C4-2B (cell line): ENCODE measurements at regions not wholly inside any gene's neighbourhood (a gene's known extent, or its start where the extent isn't known, plus 50 kb on each side); places are given as distances from the start of the nearest gene placed in this dataset.

Experiments
- H3K27ac ChIP-seq: fragments of 450-650 bp; 2 replicates; pipeline ENCODE4 v1.5.1; 2017
- ZFX ChIP-seq: fragments of 450-650 bp; IDR thresholded peaks from 2 replicates; pipeline ENCODE4 v1.6.1; 2017
- TF ChIP-seq, protein P1 (sequence below): fragments of 450-650 bp; conservative IDR thresholded peaks from 2 replicates; pipeline ENCODE4 v1.5.1; 2017; ENCODE audit warnings: mild to moderate bottlenecking

DNA sequence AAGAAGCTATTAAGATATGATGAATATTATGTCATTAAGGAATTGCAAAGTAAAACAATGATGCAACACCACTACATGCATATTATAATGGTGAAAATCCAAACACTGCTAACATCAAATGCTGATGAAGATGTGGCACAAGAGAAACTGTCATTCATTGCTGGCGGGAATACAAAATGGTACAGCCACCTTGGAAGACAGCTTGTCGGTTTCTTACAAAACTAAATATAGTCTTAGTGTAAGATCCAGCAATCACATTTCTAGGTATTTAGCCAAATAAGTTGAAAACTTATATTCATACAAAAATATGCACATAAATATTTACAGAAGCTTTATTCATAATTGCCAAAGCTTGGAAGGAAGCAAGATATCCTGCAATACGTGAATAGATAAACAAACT lies 114.9 kb upstream of the EDNRB start:
- H3K27ac ChIP-seq: no peak overlapping the region
- TF ChIP-seq, protein P1, sequence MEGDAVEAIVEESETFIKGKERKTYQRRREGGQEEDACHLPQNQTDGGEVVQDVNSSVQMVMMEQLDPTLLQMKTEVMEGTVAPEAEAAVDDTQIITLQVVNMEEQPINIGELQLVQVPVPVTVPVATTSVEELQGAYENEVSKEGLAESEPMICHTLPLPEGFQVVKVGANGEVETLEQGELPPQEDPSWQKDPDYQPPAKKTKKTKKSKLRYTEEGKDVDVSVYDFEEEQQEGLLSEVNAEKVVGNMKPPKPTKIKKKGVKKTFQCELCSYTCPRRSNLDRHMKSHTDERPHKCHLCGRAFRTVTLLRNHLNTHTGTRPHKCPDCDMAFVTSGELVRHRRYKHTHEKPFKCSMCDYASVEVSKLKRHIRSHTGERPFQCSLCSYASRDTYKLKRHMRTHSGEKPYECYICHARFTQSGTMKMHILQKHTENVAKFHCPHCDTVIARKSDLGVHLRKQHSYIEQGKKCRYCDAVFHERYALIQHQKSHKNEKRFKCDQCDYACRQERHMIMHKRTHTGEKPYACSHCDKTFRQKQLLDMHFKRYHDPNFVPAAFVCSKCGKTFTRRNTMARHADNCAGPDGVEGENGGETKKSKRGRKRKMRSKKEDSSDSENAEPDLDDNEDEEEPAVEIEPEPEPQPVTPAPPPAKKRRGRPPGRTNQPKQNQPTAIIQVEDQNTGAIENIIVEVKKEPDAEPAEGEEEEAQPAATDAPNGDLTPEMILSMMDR: no peak
- no peak for TF ChIP-seq ZFX

DNA sequence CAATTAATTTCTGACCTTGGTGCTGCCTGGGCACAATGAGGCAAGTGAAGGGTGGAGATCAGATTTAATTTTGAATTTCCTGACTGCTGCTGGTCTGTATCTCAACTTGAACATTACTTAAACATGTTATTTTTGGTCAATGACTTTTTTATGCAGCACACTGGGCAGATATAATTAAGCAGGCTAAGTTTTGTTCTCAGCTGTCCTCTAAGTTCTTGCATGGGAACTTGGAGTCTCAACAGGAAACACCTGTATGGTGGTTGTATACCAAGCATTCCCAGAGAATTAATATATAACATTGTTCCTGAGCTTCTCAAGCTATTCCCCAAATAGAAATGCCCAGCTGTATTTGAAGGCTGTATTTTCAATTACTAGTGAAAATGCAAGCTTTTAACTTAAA lies 113.5 kb upstream of the EDNRB start:
- TF ChIP-seq, protein P1: no peak
- no peak for TF ChIP-seq ZFX
- no peak overlapping the region for H3K27ac ChIP-seq

DNA sequence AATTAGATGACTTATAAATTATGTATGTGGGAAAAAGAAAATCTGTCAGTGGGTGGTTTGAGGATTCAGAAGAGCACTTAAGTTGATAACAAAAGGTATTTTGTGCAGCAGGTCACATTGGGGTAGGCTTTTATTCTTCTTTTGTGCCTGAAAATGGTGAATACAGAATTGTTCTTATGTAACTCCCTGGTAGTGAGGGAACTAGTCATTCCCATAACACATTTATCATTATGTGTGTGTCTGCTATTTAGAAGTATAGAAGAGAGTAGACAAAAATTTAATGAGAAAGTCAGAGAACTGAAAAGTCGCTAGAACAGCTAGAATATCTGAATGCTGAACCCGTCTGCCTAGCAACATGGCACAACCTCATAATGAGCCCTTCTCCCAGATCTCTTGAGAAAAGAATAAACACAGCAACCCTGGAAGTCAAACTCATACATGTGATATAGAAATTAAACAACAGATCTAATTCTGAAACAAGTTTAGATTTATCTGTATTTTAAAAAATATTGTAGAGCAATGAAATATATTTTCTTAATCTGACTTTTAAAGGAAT lies 111.8 kb upstream of the EDNRB start:
- H3K27ac ChIP-seq: no peak overlapping the region
- TF ChIP-seq, protein P1: no peak
- TF ChIP-seq ZFX: no peak

DNA sequence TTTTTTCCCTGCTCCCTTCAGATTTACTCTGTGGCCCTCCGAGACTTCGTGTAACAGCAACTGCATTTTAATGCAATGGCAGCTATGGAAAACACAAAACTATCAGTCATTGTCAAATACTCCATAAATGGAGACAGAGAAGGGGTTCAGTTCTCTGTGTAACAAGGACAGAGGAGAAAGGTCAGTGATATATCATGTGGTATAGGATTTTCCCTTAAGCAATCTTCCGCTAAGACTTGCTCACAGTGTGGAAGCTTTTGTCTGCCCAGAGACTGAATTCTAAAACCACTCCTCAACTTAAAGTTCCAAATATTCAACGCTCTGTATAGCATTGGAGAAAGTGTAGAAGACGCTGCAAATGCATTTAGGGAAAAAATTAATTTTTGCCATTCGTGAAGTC lies 111.3 kb upstream of the EDNRB start:
- H3K27ac ChIP-seq: no peak overlapping the region
- TF ChIP-seq, protein P1: no peak
- TF ChIP-seq ZFX: no peak

DNA sequence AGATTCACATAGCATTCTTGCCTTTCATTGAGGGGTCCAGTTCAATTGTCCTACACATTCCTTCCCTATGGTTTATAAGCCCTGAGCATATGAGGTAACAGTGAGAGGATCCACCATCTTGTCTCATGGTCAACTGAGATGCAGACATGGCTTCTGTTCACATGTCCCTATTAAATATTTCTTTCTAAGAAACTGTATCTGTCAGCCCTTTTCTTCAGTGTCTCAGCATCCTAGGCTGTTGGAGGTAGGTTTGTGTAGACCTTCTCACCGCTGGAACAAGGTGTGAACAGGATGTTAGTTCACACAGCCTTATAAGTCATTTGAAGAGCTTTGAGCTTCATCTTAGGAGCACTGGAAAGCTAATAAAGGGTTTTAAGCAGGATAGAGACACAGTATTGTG lies 110.3 kb upstream of the EDNRB start:
- no peak overlapping the region for H3K27ac ChIP-seq
- no peak for TF ChIP-seq ZFX
- TF ChIP-seq, protein P1: no peak

DNA sequence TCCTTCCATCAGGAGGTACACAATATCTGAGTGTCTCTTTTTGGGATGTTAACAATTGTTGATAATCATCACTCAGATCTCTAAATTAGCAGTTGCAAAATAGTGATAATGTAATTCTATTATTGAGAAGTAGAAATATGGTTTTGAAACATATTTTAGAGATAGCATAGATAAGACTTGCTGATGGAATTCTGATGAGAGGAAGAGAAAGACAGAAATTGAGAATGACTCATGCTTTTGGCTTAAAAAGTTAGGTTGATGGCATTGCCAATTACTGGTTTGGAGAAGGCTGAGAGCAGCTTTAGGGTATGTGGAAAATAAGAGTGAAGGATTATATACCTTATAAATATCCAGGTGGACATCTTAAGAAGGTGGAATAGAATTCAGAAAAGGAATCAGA lies 106.4 kb upstream of the EDNRB start:
- no peak overlapping the region for H3K27ac ChIP-seq
- no peak for TF ChIP-seq ZFX
- TF ChIP-seq, protein P1: no peak

DNA sequence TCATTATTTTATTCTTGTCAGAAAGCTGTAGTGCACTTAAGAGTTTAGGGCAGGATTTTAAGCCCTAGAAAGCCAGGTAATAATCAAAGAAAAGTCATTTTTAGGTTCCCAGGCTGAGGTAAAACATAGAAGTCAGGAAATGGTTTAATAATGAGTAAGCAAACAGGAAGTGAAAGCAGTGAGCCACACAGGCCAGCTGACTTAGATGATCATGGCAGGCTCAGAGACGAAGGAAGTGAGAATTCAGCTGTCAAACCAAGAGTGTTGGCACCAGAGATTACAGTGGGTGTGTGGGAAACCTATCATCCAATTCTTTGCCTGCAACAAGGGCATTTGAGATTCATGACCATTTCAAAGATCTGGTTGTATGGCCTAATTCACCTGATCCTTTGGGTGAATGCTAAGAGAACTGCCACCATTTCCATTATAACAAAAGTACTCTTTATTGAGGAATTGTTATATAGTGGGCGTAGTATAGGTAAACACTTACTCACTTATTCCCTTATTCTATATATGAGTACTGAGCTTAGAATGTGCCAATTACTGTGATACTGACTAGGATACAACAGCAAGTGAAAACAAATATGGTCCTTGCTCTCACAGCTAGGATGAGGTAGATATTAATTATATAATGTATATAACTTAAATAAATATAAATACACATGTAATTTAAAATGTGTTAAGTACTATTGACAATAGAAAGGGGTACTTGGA lies 103.7 kb upstream of the EDNRB start:
- no peak overlapping the region for H3K27ac ChIP-seq
- TF ChIP-seq, protein P1: no peak
- TF ChIP-seq ZFX: no peak
